ENCODE measurements at regions not wholly inside any gene's neighbourhood (a gene's known extent, or its start where the extent isn't known, plus 50 kb on each side); places are given as distances from the start of the nearest gene placed in this dataset.

DNA sequence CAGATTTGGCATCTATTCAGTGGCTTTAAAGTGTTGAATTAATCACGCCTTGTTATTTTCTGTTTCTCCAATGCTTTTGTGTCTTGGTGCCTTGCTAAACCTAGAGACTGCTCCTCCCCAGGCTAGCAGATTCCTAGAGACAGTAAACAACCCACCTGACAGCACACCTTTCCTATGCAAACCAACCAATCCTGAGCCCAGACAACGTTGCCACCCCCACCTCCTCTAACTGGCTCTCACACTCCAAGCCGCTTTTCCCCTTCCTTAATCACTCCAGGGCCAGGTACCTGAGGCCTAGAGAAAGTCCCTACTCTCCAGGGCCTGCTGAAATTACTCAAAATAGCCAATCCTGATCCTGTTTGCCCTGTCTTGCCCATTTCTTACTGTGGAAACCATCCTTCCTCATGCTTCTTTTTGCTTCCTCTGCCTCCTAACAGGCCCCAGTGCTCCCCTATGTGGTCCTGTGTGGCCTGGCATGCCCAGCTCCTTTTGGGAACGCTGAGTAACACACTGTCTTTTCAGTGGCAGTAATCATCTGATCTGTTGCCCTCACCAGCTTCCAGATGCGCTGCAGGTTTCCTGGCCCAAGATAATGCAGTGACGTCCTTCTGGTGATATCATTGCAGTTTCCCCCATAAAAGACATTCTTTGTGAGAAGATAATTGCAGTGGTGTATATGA lies 53.4 kb downstream of the GAS1 start:
- no peak for DNase-seq

DNA sequence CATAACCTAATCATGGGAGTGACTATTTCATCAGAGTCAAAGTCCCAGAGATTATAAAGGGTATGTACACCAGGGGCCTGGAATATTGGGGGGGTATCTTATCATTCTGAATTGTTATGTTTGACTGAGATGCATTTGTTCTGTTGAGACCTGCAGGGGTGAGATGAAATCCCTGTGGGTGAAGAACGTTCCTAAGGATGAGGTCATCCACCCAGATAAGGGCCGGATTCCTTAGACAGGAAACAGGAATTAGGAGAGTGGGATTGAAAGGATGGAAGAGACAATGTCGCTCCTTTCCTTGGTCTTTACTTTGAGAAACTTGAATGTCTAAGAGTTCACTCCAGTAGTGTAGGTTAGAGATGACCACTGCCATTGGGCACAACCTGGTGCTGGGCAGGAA lies 54.7 kb downstream of the GAS1 start:
- DNase-seq: no peak

DNA sequence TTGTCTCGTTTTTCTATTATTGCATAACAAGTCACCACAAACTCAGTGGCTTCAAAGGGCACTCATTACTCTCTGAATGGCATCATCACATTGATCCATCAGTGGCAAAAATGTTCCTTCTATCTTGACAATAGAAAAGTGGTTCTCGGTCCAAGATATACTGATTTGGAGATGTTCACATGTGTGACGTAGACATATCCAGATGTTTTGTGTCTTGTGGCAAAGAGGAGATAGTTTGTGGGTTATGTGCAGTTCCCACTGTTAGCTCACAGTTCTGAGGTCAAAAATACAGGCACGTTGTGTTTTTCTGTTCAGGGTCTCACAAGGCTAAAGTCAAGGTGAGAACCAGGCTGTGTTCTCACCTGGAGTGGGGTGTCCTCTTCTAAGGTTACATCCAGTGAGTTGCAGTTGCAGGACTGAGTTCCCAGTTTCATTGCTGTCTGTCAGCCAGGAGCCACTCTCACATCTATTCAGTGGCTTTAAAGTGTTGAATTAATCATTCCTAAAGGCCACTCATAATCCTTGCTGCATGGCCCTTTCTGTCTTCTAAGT lies 55.3 kb downstream of the GAS1 start:
- DNase-seq: no peak

DNA sequence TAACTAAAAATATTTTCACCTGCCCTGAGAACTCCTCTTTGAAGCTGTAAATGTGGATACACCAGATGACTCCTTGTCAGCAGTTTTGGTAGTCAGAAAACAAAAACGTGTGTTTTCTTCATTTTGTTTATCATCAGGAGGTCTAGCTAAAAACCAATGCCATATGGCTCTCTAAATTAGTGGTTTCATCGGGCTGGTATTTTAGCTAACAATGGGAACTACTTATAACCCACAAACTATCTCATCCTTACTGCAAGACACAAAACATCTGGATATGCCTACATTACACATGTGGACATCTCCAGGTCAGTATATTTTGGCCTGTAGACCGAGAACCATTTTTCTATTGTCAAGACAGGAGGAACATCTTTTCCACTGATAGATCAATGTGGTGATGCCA lies 56.2 kb downstream of the GAS1 start:
- DNase-seq: no peak

DNA sequence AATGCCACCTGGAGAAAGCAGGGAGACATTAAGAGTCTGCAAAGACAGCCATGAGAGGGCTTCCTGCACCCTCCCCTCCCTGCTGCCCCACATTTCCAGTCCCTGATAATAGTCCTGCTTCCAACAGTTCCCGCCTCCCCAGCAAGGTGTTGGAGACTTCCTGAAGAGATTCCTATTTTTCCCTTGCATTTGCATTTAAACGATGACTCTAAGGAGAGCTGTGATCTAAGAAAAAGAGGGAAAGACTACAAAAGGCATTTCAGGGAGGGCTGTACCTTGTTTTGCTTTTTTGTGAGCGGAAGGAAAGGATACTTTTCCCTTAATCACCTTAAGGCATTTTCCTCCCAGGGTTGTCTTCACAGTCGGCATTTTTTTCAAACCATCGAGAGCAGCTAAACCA lies 62.1 kb downstream of the GAS1 start:
- no peak for DNase-seq

DNA sequence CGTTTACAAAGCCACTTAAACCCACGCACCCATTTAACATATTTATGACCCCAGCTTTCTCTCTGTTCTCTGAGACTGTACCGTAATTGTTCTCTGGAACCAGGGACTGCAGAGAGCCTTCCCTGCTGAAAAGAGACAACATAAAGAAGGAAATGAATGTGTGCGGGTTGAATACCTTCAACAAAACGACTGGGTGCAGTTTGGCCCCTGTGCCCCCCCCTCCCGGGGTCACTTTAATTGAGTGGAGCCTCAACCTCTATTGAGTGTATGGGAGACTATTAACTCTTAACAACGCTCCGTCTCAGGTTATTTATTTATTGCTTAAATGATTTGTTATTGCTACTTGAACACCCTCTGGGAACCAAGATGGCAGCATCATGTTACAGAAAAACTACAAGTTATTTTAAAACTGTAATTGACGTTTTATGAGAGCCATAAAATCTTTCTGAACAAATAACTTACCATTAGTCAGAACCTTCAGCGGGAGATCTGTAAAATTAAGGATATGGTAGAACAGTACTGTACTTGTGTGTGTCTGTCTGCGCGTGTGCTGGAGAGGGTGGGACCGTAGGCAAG lies 70.6 kb downstream of the GAS1 start:
- DNase-seq: no peak

DNA sequence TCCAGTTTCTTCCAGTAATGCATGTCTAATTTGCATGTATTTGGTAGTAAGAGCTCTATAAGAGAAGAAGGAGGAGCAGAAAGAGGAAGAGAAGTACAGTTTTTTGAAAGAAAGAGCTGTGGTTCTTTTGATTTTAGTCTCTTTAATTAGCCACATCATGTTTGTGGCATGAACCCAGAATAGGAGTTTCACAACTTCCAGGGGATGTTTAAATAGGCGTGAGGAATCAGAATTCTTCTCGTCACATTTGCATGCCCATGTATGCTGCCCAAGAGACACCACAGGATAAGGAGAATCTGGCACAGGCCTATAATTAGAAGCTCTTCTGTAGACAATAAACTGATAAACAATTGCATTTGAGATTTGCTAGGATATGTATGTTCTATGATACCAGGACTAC lies 78.7 kb downstream of the GAS1 start:
- DNase-seq: peak; percentile 31

DNA sequence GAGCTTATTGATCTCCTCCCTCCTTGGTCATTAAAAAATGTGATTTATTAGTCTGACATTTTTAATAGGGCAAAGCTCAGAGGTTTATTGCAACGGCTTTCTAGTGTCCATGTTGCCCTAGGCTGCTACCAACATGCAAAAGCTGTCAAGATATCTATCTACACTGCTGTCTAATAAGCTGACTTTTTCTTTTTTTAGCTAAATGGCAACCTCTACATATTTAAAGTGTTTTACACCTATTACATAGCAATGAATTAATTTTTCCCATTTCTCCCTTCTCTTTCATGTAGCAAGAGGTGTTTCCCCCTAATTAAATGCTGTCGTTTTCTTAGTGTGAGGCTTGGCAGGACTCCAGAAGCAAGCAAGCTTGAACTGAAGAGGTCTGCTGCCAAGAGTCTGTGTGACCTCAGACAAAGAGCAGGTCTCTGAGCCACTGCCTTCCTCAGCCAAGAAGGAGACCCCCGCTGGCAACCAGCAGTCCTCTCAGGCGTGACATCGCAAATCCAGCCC lies 79.4 kb downstream of the GAS1 start:
- DNase-seq: peak; percentile 49

DNA sequence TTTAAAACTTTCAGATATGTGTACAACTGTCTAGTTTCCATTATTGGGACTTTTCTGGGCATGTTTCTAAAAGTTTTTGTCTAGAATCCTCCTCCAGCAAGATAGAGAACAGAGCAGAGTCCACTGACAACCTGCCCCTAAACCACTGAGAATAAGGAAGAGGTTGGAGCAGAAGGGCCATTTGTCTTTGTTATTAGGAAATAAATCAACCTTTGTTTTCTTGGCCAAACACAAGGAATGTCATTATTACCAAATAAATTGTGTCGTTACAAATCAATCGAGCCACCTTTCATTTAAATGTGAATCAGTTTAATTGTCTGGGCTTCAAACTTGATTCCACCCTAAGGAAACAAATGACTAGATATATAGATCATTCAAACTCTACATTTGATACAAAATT lies 81.4 kb downstream of the GAS1 start:
- DNase-seq: no peak

DNA sequence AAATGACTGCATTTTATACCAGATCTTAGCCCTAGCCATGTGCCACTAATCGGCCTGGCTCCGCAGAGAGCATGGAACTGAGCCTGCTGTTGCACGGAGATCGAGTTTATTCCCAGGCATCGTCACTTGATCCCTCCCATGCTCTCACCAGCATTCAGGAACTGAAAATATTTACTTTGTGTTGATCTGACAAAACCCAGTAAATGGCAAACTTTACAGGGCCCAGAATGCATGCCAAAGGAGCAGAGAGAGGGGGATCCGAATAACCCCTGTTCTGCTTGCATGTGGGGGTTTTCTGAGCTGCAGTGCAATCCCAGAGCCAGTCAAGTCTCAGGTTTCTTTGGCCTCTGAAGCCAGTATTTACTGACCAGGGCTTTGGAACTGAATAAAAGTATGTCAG lies 87.3 kb downstream of the GAS1 start:
- peak; percentile 88 for DNase-seq

DNA sequence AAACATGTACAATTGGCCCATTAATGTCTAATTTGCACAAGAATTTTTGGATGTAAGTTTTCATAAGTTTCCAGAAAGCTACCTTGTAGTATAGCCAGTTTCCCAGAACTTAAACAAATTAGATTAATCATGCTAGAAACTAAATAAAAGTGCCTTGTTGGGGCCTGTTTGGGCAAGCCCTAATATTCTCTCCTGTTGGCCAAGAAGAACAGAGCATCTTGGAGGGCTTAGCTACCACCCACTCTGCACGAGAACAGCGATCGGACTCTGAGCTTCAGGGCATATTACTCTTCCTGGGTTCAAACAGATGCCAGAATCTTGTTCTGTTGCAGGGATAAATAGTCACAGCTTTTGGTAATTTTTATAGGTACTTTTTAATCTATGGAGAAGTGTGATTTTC lies 88.2 kb downstream of the GAS1 start:
- peak; percentile 54 for DNase-seq

DNA sequence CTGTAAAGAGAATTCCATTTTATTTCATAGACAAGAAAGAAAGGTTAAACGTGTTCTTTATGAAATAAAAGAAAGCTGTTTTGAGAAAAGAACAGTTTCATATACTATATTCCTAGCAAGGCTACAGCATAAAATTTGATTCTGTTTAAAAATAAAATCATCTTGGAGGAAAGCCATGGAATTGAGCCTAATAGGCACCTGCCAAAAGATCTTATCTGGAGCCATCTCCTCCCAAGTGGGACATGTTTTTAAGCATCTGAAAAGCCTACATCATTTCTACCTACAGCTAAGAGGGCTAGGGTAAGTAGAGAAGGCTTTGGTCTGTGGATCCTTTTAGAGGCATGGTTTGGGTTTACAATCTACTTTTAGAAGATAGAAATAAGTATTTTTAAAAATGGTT lies 89.3 kb downstream of the GAS1 start:
- peak; percentile 36 for DNase-seq

DNA sequence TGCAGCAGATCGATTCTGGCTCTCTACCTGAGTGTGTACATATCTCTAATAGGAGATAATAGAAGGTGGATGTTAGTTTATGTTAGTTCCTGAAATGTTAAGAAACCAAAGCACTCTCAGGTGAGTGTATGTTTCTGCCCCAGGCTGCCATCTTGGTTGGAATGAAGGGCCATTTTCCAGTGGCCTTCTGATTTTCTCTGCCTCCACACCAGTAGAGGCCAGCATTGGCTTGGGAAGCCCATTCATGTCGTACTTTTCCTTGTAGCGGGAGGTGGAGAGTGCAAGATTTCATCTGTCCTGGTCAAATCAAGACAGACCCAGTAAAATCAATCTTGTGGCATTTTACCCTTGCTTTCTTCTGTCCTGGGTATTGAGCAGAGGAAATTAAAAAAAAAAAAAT lies 91.0 kb downstream of the GAS1 start:
- DNase-seq: no peak

DNA sequence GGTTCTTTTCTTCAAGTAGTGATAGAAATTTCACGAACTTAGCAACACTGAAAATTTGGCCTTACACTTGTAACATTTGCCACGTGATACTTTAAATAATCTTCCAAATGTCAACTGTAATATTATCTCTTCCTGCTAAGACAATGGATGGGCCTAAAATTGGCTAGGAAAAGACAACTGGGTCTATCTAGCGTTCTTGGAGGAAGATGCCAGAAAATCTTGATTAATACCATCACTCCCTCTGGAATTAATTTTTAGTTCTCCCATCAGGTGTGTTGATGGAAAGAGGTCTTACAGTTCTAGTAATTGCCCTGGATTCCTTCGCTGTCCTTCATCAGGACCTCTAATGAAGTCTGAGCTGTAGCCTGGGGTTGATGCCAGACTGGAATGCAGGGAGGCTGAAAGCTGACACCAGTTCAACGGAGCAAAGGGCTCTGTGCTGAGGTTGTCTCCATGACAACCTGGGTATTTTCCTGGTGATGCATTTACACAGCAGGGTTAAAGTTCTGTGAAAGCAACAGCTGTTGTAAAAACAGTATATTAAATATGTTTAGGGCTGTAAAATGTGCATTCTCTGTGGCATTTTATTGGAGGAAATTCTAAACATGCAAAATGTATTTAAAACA lies 92.3 kb downstream of the GAS1 start:
- DNase-seq: peak; percentile 96

DNA sequence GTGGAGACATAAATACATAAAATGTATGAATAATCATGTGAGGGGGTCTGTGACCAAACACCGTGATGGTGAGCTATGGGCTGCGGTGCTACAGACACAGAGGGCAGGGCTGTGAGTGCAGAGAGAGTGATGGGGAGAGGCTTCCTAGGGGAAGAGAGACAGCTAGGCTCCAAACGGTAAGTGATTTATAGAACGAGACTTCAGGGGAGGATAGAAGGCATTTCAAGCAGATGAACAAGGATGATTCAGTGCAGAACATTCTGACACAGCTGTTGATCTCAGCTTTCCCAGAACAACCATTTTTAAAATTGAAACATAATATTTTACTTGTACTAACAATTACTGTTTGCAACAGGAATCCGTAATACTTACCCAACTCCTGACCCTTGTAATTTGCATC lies 100.7 kb downstream of the GAS1 start:
- peak; percentile 55 for DNase-seq

DNA sequence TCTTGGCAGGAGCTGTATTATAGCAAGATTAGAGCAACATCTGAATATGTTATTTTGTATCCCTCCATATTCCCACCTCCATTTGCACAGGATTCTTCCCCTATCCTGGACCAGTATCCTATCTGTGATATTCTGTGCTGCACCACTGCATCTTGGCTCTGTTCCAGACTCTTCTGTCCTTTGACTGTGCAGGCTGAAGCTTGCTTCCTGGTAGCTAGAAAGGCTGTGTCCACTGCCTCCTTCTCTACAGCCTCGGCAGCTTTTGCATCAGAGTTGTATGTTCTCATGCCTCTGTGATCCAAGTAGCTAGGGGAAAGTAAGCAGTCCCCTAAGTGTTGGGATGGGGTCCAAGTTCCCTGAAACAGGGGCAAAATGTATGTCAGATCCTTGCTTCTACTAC lies 104.1 kb downstream of the GAS1 start:
- peak; percentile 71 for DNase-seq

DNA sequence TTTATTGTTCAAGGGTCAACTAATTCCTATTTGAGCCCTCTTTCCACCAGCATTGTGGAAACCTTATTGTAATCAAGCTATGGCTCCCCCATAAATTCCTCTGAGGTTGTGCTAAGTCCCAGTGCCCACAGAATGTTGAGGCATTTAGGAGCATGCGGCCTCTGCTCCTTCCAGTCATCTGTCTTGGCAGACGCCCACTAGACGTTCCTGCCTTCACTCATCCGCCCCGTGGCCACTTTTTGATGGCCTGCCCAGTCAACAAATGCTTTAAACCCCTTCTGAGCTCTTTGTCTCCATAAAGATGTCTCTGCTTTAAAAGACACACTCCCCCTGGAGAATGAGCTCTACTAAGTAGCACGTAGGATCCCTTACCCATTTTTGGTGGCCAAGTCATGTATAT lies 104.7 kb downstream of the GAS1 start:
- DNase-seq: no peak

DNA sequence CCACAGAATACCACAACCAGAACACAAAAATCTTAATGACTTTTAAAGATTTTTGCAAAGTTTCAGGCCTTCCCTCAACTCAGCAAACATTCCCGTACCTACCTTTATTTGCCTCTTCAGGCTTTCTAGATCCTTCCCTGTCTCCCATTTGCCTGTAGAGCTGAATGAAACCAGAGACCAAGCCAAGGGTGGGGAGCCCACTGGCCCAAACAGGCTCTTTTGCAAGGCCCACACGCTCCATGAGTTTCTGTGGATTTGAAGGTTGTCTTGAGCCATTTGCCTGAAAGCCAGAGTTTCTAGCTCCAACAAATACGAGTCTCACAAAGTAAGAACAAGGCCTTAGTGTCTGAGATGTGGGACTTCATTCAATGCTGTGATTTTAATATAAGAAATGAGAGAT lies 107.8 kb downstream of the GAS1 start:
- DNase-seq: no peak

DNA sequence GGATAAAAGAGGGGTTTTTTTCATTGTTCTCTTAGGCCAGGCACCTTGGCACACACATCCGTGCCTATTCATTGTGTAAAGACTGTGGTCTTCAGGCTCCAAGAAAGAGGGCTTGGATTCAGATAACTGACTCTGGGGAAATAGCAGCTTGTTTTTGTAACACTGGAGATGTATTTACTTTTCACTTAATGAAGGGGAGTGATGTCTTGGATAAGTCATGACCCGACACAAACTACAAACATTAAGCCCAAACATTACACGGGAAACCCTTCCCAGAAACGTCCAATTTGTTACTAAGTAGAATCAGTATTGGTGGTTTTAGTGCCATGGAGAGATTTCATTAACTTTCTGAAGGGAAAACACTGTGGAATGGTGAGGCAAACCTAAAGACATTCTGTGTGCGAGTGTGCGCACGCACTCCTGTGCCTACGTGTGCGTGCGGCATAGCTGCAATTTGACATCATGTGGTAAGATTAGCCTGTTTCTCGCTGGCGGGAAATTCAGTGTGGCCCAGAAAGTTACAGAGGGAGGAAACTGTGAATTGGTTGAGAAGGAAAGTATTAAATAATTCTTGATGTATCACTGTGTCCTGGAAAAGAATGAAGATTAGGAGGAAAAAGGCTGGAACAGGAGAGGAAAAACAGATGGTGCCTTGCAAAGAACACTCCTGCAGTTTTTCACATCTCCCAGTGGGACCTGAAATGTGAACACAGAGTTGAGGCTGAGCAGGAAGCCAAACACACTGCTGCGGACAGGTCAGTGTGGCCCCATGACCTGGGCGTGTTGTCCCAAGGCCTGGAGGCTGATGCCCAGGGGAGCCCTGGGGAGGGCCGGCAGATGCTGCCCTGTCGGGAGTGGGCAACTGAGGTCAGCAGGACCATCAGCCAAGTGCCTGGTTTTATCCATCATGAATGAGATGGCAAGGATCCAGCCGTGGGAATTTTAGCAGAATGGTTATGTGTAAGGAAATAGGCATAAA lies 108.5 kb downstream of the GAS1 start:
- DNase-seq: peak; percentile 67

DNA sequence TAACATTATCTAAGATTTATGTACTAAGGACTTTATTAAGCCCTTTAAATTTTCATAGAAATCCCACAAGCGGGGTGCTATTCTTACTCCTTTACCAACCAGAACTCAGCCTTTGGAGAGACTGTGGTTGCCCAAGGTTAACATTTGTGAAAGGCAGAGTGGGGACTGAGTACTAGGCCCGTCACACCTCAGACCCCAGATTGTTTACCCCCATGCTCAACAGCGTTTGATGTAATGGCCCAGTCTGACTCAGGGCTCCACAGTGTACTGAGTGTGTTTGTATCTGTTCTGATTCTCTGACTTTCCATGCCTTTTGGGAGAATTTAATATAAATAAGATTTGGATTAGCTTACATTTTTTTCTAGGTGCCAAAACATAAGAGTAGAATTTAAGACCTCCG lies 110.0 kb downstream of the GAS1 start:
- no peak for DNase-seq

DNA sequence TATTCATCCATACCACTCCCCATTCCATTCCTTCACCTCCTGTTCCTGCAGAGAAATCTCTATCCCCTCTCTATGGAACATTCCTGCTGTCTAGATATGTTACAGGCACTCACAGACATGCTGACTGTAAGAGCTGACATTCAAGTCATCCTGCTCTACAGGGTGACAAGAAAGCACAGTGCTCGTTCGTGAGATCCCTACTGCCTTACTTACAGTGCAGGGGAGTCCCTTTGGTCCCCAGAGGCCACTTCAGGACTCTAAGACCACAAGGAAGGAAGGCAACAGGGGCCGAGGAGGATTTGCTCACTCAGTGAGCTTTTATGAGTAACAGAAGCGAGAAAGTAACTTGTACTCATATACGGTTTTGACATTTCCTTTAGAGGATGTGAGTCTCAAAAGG lies 110.5 kb downstream of the GAS1 start:
- no peak for DNase-seq

DNA sequence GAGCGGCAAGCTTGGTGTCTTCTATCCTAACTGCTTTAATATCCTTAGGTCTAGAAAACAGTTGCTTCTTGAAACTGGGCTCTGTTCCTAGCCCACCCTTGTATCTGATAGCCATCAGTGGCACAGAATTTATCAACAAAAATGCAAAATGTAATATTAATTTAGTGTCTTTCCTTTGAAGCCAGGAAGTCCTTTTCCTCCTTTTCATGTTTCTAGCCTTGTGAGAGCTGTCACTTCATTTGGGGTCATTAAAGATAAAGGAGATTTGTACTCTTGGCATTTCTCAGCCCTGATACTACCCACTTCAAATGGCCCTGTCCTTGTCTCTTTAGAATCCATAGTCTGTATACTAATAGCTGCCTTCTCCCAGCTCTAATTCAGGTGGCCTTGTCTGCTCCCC lies 111.0 kb downstream of the GAS1 start:
- DNase-seq: no peak
